Inflammatory macrophage (primary cell): ENCODE measurements at regions not wholly inside any gene's neighbourhood (a gene's known extent, or its start where the extent isn't known, plus 50 kb on each side); places are given as distances from the start of the nearest gene placed in this dataset.
"Not testable (repeated sequence)": the region's sequence is repeated elsewhere in the genome, so short reads cannot be mapped to it uniquely, and the experiment has no call there.

ENCODE experiments used
- DNase-seq, 2 donors: peaks; one replicate each; pipeline ENCODE4 v3.0.0-alpha.2; 2020 to 2022

DNA sequence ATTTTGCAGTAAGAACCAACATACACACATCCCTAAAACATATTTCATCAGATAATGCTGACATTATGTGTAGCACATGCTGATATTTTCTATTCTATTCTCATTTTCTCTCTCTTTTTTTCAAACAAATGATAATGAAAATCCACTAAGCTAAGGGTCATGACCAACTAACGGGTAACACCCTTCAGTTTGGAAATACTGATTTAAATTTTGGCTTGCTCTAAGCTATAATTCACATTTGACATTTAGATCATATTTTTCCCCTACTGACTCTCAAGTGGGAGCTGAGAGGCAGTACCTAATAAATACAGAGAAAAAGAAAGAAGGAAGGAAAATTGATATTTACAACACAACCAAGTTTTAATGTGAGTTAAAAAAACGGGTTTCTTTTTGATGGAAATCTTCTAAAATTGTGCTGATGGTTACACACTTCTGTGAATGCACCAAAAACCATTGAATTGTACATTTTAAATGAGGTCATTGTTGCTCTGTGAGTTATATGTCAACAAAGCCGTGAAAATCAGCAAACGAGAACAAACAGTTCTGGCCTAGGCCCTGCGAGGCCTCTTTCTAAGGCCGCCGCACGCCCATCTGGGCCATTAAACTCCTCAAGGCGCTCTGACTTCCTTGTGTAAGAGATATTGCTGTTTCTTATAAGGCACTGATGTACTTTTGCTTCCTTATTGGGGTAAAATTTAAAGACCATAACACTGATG is 124.2 kb downstream of the GALR1 start:
- no peak for DNase-seq

DNA sequence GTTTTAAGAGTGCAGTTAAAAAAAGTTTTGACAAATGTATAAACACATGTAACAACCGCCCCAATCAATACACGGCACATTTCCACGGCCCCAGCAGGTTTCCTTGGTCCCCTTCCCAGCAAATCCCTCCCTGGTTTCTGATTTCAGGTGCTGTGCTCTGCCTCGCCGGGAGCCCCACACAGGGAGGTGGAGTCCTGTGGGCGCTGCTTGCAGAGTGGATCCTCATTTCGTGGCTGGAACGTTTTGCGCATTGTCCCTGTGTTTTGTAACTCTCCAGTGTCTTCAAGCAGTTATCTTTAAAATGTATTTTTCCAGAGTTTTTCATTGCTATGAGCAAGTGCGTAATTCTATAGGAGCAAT is 124.8 kb downstream of the GALR1 start:
- DNase-seq, result no peak

DNA sequence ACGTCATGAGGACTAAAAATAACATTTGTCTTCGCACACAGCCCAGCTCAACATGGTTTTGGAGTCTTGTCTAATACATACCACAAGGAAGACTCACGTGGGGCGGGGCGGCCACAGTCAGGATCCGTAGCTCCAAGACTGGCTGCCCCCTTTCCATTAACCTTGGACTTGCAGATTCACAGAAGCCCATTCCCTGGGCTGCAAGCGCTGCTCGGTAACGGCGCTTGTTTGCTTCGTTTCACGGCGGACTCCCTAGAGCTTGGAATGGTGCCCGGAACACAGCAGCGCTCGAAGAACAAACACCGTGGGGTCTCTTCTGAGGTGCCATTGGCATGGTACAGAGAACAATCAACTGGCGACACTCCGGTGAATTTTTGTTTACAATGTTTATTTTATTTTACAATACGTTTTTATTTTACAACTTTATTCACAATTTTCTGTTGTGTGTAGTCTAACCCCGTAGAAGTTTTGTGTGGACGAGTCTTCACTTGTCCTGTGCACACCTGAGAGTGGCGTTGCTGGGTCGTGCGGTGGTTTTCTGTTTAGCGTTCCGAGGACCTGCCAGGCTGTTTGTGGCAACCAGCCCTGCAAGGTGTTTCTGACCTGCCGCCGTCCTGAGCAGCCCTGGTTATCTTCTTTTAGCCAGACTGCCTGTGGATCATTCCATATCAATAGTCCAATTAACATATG is 126.5 kb downstream of the GALR1 start:
- DNase-seq, result no peak

DNA sequence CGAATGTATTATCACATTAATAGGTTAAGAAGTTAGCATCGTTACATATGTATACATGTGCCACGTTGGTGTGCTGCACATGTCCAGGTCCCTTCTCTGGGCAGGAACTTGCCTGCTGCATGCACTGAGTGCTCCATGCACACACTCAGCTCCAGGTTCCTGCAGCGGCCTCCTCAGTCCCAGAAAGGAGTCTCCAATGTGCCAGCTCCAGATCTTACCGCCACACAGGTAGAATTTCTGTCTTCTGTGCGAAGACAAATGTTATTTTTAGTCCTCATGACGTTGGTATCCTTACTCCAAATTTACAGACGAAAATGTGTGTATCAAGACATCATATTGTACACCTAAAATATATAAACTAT is 127.1 kb downstream of the GALR1 start:
- no peak for DNase-seq

DNA sequence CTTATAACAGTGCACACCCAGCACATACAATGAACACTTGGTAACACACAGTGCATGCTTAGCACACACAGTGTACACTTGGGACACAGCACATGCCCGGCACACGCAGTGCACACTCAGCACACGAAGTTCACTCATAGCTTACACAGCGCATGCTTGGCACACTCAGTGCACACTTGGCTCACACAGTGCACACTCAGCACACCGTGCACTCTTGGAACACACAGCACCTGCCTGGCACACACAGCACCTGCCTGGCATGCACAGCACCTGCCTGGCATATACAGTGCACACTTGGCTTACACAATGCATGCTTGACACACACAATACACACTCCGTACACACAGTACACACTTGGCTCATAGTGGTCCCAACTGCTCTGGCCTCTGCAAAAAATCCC is 128.2 kb downstream of the GALR1 start:
- no peak for DNase-seq

DNA sequence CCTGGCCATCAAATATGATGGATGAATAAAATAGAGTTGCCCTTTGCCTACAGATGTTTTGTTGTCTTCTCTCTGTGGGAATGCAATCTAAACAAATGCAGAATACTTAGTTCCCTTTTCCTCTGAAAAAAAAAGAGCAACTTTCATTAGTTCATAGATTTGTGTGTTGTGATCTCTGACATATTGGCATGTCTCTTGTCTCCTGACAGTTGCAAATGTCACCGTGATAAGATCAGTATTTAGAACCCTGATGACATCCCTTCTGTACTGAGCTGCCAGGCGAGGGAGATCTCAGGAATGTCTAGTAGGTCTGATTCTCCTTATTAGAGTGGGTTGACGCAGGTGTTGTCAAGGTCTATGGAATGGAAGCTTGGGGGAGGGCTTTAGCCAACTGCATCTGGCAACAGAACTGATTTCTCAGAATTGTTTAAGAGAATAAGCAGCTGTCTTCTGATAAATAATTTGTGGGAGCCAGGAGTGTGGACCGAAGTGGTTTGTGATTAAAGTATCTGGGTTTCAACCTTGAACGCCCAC is 130.4 kb downstream of the GALR1 start:
- no peak for DNase-seq

DNA sequence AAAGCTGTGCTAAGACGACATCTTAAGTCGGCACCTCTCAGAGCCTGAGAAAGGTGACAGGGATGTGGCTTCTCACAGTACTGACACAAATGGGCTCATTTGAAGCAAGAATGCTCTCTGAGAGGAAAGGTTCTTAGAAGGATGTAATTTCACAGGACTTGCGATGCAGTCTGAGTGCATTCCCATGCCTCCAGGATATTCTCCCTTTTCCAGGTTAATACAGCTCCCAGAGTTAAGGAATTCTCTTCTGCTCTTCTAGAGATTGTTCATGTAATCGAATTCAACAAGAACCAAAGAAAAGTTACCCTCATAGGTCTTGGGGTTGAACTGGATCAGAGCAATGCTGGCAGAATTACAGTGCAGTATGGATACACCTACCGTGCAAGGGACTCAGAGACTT is 131.0 kb downstream of the GALR1 start:
- no peak for DNase-seq

DNA sequence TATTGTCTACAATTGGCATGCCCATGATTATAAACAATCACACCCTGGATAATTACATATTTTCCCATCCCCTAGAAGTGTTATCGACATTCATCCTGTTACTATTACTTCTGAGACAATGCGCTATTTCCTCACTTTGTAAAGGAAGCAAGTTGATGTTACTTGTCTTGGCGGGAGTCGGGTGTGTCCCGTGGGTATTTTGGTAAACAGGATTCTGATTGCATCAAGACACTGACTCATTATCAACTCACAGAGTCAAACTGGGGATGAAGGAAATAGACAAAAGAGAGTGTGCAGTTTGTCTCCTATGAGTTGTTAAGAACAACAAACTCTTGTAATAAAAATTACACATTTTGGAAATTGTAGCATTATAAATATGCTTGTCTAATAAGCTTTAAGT is 142.7 kb downstream of the GALR1 start:
- no peak for DNase-seq

DNA sequence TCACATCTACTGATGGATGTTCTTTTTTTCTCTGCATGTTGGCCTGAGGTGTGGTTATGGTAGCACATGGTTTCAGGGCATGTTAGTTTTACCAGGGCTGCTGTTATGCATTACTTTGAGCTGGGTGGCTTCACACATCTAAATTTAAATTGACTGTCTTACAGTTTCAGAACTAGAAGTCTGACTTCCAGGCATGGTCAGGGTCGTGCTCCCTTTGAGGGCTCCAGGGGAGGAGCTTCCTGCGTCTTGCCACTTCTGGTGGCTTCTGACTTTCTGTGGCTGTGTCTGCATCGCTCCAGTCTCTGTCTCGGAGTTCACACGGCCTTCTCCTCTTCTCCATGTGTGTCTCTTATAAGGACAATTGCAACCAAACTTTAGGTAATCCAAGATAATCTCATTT is 143.9 kb downstream of the GALR1 start:
- no peak for DNase-seq

DNA sequence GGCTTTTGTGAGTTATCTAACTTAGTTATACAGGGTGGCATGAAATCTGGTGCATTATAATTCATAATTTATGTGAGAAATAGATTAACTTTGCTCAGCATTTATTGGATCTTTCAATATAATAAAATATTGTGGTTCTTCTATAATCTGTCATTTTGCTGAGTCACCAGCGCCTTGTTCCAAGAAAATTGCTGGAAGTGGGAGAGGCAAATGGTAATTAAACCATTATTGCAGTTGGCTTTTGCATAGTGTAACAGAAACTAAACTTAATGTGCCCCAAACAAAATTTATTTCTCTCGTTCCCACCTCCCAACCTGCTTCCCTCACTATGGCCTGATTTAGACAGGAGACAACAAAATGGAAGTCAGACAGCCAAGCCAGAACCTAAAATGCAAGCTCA is 146.3 kb downstream of the GALR1 start:
- DNase-seq, result no peak

DNA sequence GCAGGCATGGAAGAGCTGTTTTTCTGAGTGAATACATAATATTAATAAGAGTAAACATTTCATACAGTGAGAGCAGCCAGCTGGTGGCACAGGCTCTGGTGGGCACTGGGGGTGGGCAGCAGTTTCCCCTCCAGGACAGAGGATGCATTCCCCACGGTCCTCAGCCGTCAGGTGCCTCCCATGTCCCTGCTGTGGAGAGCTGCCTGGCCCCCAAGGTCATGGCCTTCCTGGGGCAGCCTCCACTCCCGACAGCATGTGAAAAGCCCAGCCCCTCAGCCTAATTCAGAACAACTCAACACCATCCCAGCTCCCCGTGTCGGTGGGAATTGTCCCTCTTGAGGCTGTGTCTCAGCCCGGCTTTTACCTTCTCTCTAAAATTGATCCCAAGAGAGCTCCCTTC is 147.4 kb downstream of the GALR1 start:
- no peak for DNase-seq

DNA sequence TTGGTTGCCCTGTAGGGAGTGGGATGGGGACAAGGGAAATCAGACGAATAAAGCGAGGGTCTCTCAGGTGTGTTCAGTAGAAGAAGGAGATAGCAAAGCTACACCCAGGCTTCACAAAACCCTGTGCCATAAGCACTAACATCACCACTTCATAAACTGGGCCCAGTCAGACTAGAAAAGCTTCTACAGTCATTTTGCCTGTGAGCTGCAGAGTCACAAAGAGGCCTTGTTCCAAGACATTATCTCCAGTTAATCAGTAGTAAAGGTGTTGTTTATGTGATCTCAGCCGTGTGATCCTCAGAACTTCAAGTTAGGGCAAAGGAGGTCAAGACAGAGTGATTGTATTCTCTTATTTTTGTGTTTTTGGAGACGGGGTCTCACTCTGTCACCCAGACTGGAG is 148.0 kb downstream of the GALR1 start:
- DNase-seq, result no peak

DNA sequence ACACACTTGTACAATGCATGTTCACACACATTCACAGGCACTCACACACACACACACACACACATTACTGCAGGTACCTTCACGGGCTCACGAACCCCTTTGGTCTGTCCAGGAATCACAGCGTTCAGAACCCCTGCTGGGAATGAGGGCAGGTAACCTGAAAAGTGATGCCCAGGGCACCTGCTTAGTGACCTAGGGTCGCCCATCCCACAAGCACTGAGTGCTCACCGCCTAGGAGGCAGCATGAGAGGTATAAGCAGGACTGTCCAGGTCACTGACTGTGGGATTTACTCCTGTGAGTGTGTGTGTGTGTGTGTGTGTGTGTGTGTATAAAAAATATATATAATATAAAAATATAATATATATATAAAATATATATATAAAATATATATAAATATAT is 150.9 kb downstream of the GALR1 start:
- no peak for DNase-seq

DNA sequence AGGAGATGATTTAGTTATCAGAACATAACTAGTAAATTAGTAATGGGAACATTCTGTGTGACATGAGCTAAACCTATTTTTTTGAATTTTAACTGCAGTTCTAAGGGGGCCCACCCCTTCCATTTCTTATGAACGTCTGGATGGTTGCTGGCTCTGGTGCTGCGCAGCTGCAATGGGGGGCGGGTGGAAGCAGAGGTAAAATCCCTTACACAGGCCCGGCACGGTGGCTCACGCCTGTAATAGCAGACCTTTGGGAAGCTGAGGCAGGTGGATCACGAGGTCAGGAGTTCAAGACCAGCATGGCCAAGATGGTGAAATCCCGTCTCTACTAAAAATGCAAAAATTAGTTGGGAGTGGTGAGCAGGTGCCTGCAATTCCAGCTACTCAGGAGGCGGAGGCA is 151.5 kb downstream of the GALR1 start:
- no peak for DNase-seq

DNA sequence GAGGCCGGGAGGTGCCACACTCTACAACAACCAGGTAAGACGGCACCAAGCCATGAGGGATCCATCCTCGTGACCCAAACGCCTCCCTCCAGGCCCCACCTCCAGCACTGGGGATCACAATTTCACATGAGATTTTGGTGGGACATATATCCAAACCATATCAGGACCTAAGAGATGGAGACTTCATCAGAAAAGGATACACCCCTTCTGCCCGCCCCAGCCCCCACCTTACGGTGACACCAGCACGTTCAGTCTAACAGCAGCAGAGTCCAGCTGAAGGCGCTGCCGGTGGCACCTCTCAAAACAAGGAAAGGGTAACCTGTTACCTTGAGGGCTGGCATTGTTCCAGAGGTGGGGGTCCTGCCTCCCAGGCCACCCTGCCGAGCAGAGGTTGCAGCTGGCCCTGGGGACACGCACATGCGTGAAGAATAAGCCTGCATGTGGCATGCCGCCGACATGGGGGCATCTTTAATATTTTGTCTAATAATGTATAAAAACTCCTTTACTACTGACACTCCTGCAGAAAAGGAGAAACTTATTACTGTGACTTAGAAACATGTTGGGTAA is 154.4 kb downstream of the GALR1 start:
- no peak for DNase-seq

DNA sequence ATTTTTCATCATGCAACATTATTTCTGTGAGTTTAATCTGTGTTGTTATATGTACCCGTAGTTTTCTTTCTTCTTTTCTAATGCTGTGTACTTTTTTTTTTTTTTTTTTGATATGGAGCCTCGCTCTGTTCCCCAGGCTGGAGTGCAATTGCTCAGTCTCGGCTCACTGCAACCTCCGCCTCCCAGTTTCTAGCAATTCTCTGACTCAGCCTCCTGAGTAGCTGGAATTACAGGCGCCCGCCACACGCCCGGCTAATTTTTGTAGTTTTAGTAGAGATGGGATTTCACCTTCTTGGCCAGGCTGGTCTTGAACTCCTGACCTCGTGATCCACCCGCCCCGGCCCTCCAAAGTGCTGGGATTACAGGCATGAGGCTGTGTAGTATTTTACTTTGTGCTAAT is 155.4 kb downstream of the GALR1 start:
- no peak for DNase-seq

DNA sequence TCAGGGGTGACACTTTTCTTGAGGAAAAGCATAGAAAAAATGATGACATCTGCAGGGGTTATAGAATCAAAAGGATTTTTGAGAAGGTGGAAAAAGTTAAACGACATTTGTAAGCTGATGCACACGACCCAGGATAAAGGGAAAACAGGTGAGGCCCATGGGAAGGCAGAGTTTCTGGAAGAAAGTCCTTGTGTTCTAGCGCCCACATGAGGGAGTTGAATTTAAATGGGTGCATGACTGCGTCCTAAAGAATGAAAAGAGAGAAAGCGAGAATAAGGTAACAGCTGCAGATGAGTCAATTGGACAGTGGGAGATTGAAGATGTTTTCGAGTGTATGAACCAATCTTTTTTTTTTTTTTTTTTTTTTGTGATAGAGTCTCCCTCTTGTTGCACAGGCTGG is 158.1 kb downstream of the GALR1 start:
- DNase-seq, result no peak

DNA sequence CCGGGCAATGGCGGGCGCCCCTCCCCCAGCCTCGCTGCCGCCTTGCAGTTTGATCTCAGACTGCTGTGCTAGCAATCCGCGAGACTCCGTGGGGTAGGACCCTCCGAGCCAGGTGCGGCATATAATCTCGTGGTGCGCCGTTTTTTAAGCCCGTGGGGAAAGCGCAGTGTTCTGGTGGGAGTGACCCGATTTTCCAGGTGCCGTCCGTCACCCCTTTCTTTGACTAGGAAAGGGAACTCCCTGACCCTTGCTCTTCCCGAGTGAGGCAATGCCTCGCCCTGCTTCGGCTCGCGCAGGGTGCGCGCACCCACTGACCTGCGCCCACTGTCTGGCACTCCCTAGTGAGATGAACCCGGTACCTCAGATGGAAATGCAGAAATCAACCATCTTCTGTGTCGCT is 171.9 kb downstream of the GALR1 start:
- not testable (repeated sequence) for DNase-seq

DNA sequence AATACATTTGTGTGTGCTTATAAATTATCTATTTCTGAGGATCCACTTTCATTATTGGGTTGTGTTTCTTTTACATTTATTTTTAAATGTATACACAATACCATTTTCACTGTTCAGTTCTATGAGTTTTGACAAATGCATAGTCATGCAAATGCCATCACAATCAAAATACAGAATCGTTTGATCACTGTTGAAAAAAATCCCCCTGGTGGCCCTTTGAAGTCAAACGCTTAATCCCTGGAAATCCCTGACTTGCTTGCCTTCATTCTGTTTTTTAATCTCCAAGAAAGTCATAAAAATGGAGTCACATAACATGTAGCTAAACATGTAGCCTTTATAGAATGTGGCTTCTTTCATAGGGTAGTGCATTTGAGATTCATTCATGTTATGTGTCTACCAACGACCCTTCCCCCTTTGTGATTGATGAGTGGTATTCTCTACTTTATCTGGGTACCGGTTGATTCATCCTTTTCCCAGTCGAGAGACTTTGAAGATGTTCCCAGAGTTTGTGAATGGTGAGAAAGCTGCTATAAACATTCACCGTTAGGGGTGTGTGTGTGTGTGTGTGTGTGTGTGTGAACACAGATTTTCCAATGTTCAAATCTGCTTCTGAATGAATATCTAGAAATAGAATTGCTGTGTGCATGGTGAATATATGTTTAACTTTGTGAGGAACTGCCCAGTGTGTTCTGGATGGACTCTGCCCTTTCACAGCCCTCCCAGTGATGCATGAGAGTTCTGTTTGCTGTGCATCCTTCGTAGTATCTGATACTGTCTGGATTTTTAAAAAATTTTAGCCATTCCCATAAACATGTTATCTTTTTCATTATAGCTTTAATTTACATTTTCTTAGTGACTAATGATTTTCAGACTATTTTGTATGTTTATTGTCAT is 173.6 kb downstream of the GALR1 start:
- DNase-seq, result no peak

DNA sequence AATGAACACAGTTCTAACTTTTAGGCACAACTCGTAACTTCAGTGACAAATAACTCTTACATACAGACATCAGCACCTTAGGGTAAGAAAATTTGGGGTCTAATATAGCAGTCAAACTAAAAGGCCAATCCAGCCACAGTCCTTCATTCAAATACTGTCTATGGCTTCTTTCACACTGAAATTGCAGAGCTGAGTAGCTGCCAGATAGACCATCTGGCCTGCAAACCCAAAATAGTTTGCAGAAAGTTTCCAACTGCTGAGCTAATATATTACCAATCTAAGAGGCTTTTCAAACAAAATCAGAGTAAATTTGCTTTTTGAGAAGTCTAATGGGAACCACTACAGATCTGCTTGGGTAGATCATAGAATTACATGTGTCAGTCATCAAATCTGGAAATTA is 183.4 kb downstream of the GALR1 start:
- no peak for DNase-seq

DNA sequence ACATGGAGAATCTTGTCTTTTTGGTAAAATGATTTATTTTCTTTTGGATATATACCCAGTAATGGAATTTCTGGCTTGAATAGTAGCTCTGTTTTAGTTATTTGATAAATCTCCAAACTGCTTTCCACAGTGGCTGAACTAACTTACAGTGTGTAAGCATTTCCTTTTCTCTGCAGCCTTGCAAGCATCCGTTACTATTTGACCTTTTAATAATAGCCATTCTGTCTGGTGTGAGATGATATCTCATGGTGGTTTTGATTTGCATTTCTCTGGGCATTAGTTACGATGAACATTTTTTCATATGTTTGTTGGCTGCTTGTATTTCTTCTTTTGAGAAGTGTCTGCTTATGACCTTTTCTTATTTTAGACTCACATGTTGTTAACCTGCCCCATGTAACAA is 190.2 kb downstream of the GALR1 start:
- DNase-seq, result no peak

DNA sequence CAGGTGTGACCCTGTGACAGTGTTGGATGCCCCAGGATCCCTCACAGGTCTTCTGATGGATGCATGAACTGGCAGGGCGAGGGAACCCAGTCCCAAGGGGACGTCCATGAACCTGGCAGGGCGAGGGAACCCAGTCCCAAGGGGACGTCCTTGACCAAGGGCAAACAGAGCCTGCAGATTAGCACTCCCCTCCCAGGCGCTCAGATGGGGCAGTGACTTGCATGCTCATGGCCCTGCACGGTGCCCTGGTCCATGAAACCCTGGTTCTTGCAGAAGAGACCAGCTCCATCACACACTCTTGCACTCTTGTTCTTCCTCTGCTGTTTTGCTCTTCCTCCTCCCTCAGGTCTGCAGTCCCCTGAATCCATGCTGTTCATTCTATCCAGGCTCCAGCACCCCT is 192.7 kb downstream of the GALR1 start:
- DNase-seq, result no peak

DNA sequence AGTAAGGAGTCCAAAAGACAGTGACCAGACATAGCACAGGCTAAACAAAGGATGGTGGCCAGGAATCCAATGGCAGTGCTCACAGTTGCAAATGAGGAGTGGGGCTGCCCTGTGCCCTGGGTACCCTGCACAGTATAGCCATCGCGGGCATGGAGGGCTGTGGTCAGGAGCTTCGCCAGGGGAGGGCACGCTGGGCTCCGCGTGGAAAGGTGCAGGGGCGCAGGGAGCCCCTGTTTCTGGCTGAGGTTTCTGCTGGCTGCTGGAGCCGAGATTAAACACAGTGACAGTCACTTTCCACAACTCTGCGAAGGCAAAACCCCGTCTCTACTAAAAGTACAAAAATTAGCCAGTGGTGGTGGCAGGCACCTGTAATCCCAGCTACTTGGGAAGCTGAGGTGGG is 194.7 kb downstream of the GALR1 start:
- DNase-seq, result no peak
